OCI-LY1 (cell line): ENCODE measurements at regions not wholly inside any gene's neighbourhood (a gene's known extent, or its start where the extent isn't known, plus 50 kb on each side); places are given as distances from the start of the nearest gene placed in this dataset.

Experiments
- H2AFZ ChIP-seq: fragments of 200-600 bp; sonication (generic), shearing (Covaris generic); 2 replicates; pipeline ENCODE4 v1.6.0; 2014; ENCODE audit warnings: antibody characterized with exemption, mild to moderate bottlenecking, low read length
- H3F3A ChIP-seq: fragments of 200-600 bp; sonication (generic), shearing (Covaris generic); 2 replicates; pipeline ENCODE4 v1.6.0; 2014; ENCODE audit warnings: mild to moderate bottlenecking, antibody characterized with exemption, low read length, moderate library complexity; ENCODE audit not compliant: insufficient read depth
- H3K27ac ChIP-seq: fragments of 200-600 bp; sonication (generic); 2 replicates; pipeline ENCODE4 v1.5.1; 2014; ENCODE audit warnings: low read length, mixed run types, mild to moderate bottlenecking, low read depth; ENCODE audit not compliant: poor library complexity, severe bottlenecking
- H3K27me3 ChIP-seq: fragments of 200-600 bp; sonication (generic); 2 replicates; pipeline ENCODE4 v1.6.0; 2014; ENCODE audit warnings: antibody characterized with exemption, mild to moderate bottlenecking, low read length, moderate library complexity; ENCODE audit not compliant: insufficient read depth
- H3K36me3 ChIP-seq: fragments of 200-600 bp; sonication (generic); 2 replicates; pipeline ENCODE4 v1.6.1; 2014; ENCODE audit warnings: mild to moderate bottlenecking, antibody characterized with exemption, low read length, moderate library complexity, mixed read lengths; ENCODE audit not compliant: insufficient read depth
- H3K4me1 ChIP-seq: fragments of 200-600 bp; sonication (generic); 2 replicates; pipeline ENCODE4 v1.5.1; 2014; ENCODE audit warnings: mild to moderate bottlenecking, low read length, moderate library complexity; ENCODE audit not compliant: insufficient read depth, severe bottlenecking
- H3K4me2 ChIP-seq: fragments of 200-600 bp; sonication (generic), shearing (Covaris generic); 2 replicates; pipeline ENCODE4 v1.6.1; 2014; ENCODE audit warnings: low read length
- H3K4me3 ChIP-seq: fragments of 200-600 bp; sonication (generic); 2 replicates; pipeline ENCODE4 v1.5.1; 2014; ENCODE audit warnings: low read length, low read depth, mild to moderate bottlenecking, mixed read lengths; ENCODE audit not compliant: poor library complexity, severe bottlenecking
- H3K79me2 ChIP-seq: fragments of 200-600 bp; shearing (Covaris generic); 2 replicates; pipeline ENCODE4 v1.6.1; 2016; ENCODE audit warnings: mixed run types, low read length, mixed read lengths; ENCODE audit not compliant: insufficient read depth
- H3K9ac ChIP-seq: fragments of 200-600 bp; sonication (generic), shearing (Covaris generic); 2 replicates; pipeline ENCODE4 v1.6.1; 2014; ENCODE audit warnings: mild to moderate bottlenecking, low read length, mixed read lengths
- H3K9me2 ChIP-seq: fragments of 200-600 bp; sonication (generic), shearing (Covaris generic); 2 replicates; pipeline ENCODE4 v1.6.1; 2014; ENCODE audit warnings: low read depth, mild to moderate bottlenecking, low read length, mixed read lengths
- H3K9me3 ChIP-seq: fragments of 200-600 bp; shearing (Covaris generic); 2 replicates; pipeline ENCODE4 v1.6.1; 2014; ENCODE audit warnings: low read length, mixed read lengths
- H4K20me1 ChIP-seq: fragments of 200-600 bp; sonication (generic), shearing (Covaris generic); 2 replicates; pipeline ENCODE4 v1.6.0; 2016; ENCODE audit warnings: mild to moderate bottlenecking, low read length; ENCODE audit not compliant: insufficient read depth
- EZH2 ChIP-seq: fragments of 200-600 bp; sonication (generic), shearing (Covaris generic); IDR thresholded peaks from 2 replicates; pipeline ENCODE4 v1.8.0; 2017; ENCODE audit warnings: borderline replicate concordance, mixed run types, mild to moderate bottlenecking, antibody characterized with exemption, low read length, moderate library complexity, mixed read lengths
- TF ChIP-seq, protein P1 (sequence below): fragments of 200-600 bp; sonication (generic), shearing (Covaris generic); IDR thresholded peaks from 2 replicates; pipeline ENCODE4 v1.5.1; 2017; ENCODE audit warnings: mild to moderate bottlenecking, antibody characterized with exemption, low read length, moderate library complexity, mixed read lengths

GRCh38 chr3:152183473-152183872, 85.3 kb upstream of the MBNL1 start:
- Histone ChIP-seq H4K20me1 (no peaks in the 10 kb centered on the region), H3K4me3 (no peak overlapping the region), H3K4me2 (peak overlapping the region; percentile 41; the same call in 1 of the 2 replicates), H3K36me3 (no peaks in the 10 kb centered on the region), H3K9ac (no peak overlapping the region; the same call in 1 of the 2 replicates), H3K27ac (no peak overlapping the region), H3K9me3 (no peaks in the 10 kb centered on the region), H3F3A (no peaks in the 10 kb centered on the region), H3K27me3 (no peaks in the 10 kb centered on the region), H3K9me2 (no peaks in the 10 kb centered on the region), H2AFZ (peak overlapping the region; percentile 24; the same call in 1 of the 2 replicates), H3K79me2 (no peaks in the 10 kb centered on the region), H3K4me1 (peaks cover 14% of the 10 kb centered on the region)
- TF ChIP-seq, protein P1, sequence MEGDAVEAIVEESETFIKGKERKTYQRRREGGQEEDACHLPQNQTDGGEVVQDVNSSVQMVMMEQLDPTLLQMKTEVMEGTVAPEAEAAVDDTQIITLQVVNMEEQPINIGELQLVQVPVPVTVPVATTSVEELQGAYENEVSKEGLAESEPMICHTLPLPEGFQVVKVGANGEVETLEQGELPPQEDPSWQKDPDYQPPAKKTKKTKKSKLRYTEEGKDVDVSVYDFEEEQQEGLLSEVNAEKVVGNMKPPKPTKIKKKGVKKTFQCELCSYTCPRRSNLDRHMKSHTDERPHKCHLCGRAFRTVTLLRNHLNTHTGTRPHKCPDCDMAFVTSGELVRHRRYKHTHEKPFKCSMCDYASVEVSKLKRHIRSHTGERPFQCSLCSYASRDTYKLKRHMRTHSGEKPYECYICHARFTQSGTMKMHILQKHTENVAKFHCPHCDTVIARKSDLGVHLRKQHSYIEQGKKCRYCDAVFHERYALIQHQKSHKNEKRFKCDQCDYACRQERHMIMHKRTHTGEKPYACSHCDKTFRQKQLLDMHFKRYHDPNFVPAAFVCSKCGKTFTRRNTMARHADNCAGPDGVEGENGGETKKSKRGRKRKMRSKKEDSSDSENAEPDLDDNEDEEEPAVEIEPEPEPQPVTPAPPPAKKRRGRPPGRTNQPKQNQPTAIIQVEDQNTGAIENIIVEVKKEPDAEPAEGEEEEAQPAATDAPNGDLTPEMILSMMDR, result peak; percentile 99
- no peak for TF ChIP-seq EZH2

- Histone ChIP-seq H3K9me2 (no peaks in the 10 kb centered on the region), H3K27me3 (no peaks in the 10 kb centered on the region), H4K20me1 (no peaks in the 10 kb centered on the region), H3K27ac (no peak overlapping the region), H2AFZ (no peak overlapping the region), H3K79me2 (no peaks in the 10 kb centered on the region), H3K4me2 (no peak overlapping the region), H3F3A (no peaks in the 10 kb centered on the region), H3K4me1 (peaks cover 14% of the 10 kb centered on the region), H3K9me3 (no peaks in the 10 kb centered on the region), H3K36me3 (no peaks in the 10 kb centered on the region), H3K9ac (no peak overlapping the region), H3K4me3 (no peak overlapping the region)
- no peak for TF ChIP-seq EZH2
- TF ChIP-seq, protein P1, result no peak
These were observed 83.6 kb upstream of the MBNL1 start for GRCh38 chr3:152184971-152185686.

GRCh38 chr3:152185891-152186630, 82.7 kb upstream of the MBNL1 start:
- Histone ChIP-seq H3F3A (no peaks in the 10 kb centered on the region), H3K36me3 (no peaks in the 10 kb centered on the region), H3K27me3 (no peaks in the 10 kb centered on the region), H3K4me1 (peaks cover 14% of the 10 kb centered on the region), H3K9me2 (no peaks in the 10 kb centered on the region), H2AFZ (no peak overlapping the region), H4K20me1 (no peaks in the 10 kb centered on the region), H3K9me3 (no peaks in the 10 kb centered on the region), H3K4me3 (no peak overlapping the region), H3K27ac (no peak overlapping the region), H3K9ac (no peak overlapping the region), H3K4me2 (no peak overlapping the region), H3K79me2 (no peaks in the 10 kb centered on the region)
- TF ChIP-seq, protein P1, result no peak
- TF ChIP-seq EZH2, result no peak
